SK-N-SH treated with all-trans-retinoic acid at 6 μM for 48 hours (cell line): ENCODE measurements at regions not wholly inside any gene's neighbourhood (a gene's known extent, or its start where the extent isn't known, plus 50 kb on each side); places are given as distances from the start of the nearest gene placed in this dataset.

ENCODE experiments used
- ARNTL ChIP-seq: fragments of 450-650 bp; formaldehyde crosslinking; IDR thresholded peaks from 2 replicates; pipeline ENCODE4 v1.5.0; 2020; ENCODE audit warnings: low read depth, mild to moderate bottlenecking, moderate library complexity, borderline replicate concordance
- BACH2 ChIP-seq: fragments of 250-450 bp; sonication (Bioruptor Pico); IDR thresholded peaks from 2 replicates; pipeline ENCODE4 v1.9.0; 2021; ENCODE audit warnings: mild to moderate bottlenecking, borderline replicate concordance
- CSRNP3 ChIP-seq: fragments of 250-450 bp; sonication (Bioruptor Pico); IDR thresholded peaks from 2 replicates; pipeline ENCODE4 v1.5.1; 2021; ENCODE audit warnings: mild to moderate bottlenecking, moderate library complexity
- OSR1 ChIP-seq: fragments of 250-450 bp; sonication (Bioruptor Pico); IDR thresholded peaks from 2 replicates; pipeline ENCODE4 v1.8.0; 2022; ENCODE audit warnings: moderate library complexity, mild to moderate bottlenecking, inconsistent platforms
- PATZ1 ChIP-seq: fragments of 250-450 bp; sonication (Bioruptor Pico); IDR thresholded peaks from 2 replicates; pipeline ENCODE4 v1.8.0; 2020; ENCODE audit warnings: mild to moderate bottlenecking, moderate library complexity, borderline replicate concordance
- PPARA ChIP-seq: fragments of 250-450 bp; sonication (Bioruptor Pico); IDR thresholded peaks from 2 replicates; pipeline ENCODE4 v1.5.0; 2020; ENCODE audit warnings: mild to moderate bottlenecking, borderline replicate concordance
- RARB ChIP-seq: fragments of 250-450 bp; sonication (Bioruptor Pico); IDR thresholded peaks from 2 replicates; pipeline ENCODE4 v1.8.0; 2021; ENCODE audit warnings: mild to moderate bottlenecking, moderate library complexity
- SNAI2 ChIP-seq: fragments of 250-450 bp; sonication (Bioruptor Pico); IDR thresholded peaks from 2 replicates; pipeline ENCODE4 v1.5.0; 2020; ENCODE audit warnings: mild to moderate bottlenecking, moderate library complexity
- TSHZ2 ChIP-seq: fragments of 250-450 bp; sonication (Bioruptor Pico); IDR thresholded peaks from 2 replicates; pipeline ENCODE4 v1.5.0; 2020; ENCODE audit warnings: mild to moderate bottlenecking, moderate library complexity
- ZFP3 ChIP-seq: fragments of 250-450 bp; sonication (Bioruptor Pico); IDR thresholded peaks from 2 replicates; pipeline ENCODE4 v1.5.0; 2020; ENCODE audit warnings: mild to moderate bottlenecking, moderate library complexity
- ZNF565 ChIP-seq: fragments of 450-650 bp; formaldehyde crosslinking; conservative IDR thresholded peaks from 2 replicates; pipeline ENCODE4 v1.5.0; 2020; ENCODE audit warnings: low read depth, mild to moderate bottlenecking, moderate library complexity
- ZNF70 ChIP-seq: fragments of 450-650 bp; formaldehyde crosslinking; IDR thresholded peaks from 2 replicates; pipeline ENCODE4 v1.5.0; 2020; ENCODE audit warnings: mild to moderate bottlenecking, moderate library complexity
- ZNF8 ChIP-seq: fragments of 450-650 bp; formaldehyde crosslinking; IDR thresholded peaks from 2 replicates; pipeline ENCODE4 v1.5.0; 2020; ENCODE audit warnings: mild to moderate bottlenecking, moderate library complexity

- no peak for TF ChIP-seq ARNTL (CRISPR knock-in tag)
- no peak for TF ChIP-seq RARB
- TF ChIP-seq ZNF70 (CRISPR knock-in tag): no peak
- no peak for TF ChIP-seq CSRNP3 (CRISPR knock-in tag)
- no peak for TF ChIP-seq ZNF565 (CRISPR knock-in tag)
- no peak for TF ChIP-seq PATZ1 (CRISPR knock-in tag)
- TF ChIP-seq OSR1: no peak
- no peak for TF ChIP-seq ZNF8 (CRISPR knock-in tag)
- TF ChIP-seq TSHZ2 (CRISPR knock-in tag): no peak
- TF ChIP-seq BACH2 (CRISPR knock-in tag): no peak
- no peak for TF ChIP-seq PPARA (CRISPR knock-in tag)
- no peak for TF ChIP-seq SNAI2 (CRISPR knock-in tag)
- TF ChIP-seq ZFP3: no peak
These were observed 270.0 kb downstream of the SLC4A3 start for GRCh38 chr2:219897456-219897855.
